Thyroid gland (tissue), 4 donors: ENCODE measurements at regions not wholly inside any gene's neighbourhood (a gene's known extent, or its start where the extent isn't known, plus 50 kb on each side); places are given as distances from the start of the nearest gene placed in this dataset.
A peak's percentile ranks its signal among the peaks of the same experiment; 100 is the strongest.
"Not testable (repeated sequence)": the region's sequence is repeated elsewhere in the genome, so short reads cannot be mapped to it uniquely, and the experiment has no call there.

Experiments
- DNase-seq, 2 donors: peaks; one replicate each; pipeline ENCODE4 v3.0.0-alpha.2; 2019
- H3K27ac ChIP-seq, 3 donors: fragments of 200-600 bp; sonication (generic); 1 replicate in 2 of 3; 2 replicates in 1 of 3; pipeline ENCODE4 v1.5.1; 2016 to 2019; ENCODE audit warnings: mild to moderate bottlenecking in 1 of 3, moderate library complexity in 1 of 3
- H3K27me3 ChIP-seq: fragments of 200-600 bp; sonication (generic); one replicate; pipeline ENCODE4 v1.5.1; 2019
- H3K36me3 ChIP-seq, 2 donors: fragments of 200-600 bp; sonication (generic); one replicate each; pipeline ENCODE4 v1.5.1; 2016 to 2019
- H3K4me1 ChIP-seq, 2 donors: fragments of 200-600 bp; sonication (generic); one replicate each; pipeline ENCODE4 v1.5.1; 2017 to 2019
- H3K4me3 ChIP-seq, 3 donors: fragments of 200-600 bp; sonication (generic); replicated peaks in 1 of 3; 1 replicate in 2 of 3; 2 replicates in 1 of 3; pipeline ENCODE4 v1.5.1; 2016; ENCODE audit warnings: mild to moderate bottlenecking in 1 of 3
- H3K9me3 ChIP-seq: fragments of 200-600 bp; sonication (generic); one replicate; pipeline ENCODE4 v1.5.1; 2017
- POLR2A ChIP-seq, 2 donors: fragments of 450-650 bp; IDR thresholded peaks; one replicate each; pipeline ENCODE4 v1.6.1; 2017; ENCODE audit warnings: antibody characterized with exemption in 2 of 2, mild to moderate bottlenecking in 2 of 2, moderate library complexity in 1 of 2
- WGBS, 2 donors: methylation state at CpG; one replicate each; pipeline ENCODE4 v1.1.5; 2017; 5-methylcytosine and 5-hydroxymethylcytosine counted together
- intact Hi-C: fragments of 100-400 bp; cut with DNase I; formaldehyde crosslinking; loops from one replicate; pipeline ENCODE4 v1.15.1; 2023
- TF ChIP-seq, protein P1 (sequence below), 6 experiments: fragments of 200-600 bp in 3 of 6; fragments of 450-650 bp in 3 of 6; sonication (generic) in 3 of 6; IDR thresholded peaks; one replicate each; pipeline ENCODE4 v1.5.1; 2016 to 2019; ENCODE audit warnings: antibody characterized with exemption in 6 of 6, mild to moderate bottlenecking in 2 of 6, inconsistent platforms in 1 of 6, moderate library complexity in 1 of 6

DNA sequence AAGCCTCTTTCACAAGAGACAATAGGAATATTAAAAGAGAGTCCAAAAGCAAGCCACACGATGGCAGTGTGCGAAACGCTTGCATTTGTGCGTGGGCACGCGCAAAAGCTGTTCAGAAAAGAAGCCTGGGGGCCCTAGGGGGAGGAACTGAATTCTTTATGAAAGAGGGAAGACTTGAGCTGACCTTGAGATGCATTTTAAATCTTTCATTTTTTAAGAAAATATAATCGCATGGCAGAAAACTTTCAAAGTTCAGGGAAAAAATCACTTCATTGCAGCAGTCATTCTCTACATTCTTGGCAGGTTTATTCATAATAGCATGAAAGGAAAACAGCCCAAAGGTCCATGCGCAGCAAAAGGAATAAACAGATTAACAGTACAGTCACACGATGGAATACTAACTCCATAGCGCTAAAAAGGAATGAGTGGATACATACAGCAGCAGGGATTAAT, 206.5 kb upstream of the PRKCQ start:
- no peaks in the 10 kb centered on the region for H3K27me3 ChIP-seq
- no peaks in the 10 kb centered on the region for H3K4me1 ChIP-seq
- H3K36me3 ChIP-seq = no peaks in the 10 kb centered on the region
- DNase-seq = no peak
- H3K9me3 ChIP-seq = no peaks in the 10 kb centered on the region
- intact Hi-C loops = no loop called here
- no peak overlapping the region for H3K27ac ChIP-seq
- TF ChIP-seq, protein P1, sequence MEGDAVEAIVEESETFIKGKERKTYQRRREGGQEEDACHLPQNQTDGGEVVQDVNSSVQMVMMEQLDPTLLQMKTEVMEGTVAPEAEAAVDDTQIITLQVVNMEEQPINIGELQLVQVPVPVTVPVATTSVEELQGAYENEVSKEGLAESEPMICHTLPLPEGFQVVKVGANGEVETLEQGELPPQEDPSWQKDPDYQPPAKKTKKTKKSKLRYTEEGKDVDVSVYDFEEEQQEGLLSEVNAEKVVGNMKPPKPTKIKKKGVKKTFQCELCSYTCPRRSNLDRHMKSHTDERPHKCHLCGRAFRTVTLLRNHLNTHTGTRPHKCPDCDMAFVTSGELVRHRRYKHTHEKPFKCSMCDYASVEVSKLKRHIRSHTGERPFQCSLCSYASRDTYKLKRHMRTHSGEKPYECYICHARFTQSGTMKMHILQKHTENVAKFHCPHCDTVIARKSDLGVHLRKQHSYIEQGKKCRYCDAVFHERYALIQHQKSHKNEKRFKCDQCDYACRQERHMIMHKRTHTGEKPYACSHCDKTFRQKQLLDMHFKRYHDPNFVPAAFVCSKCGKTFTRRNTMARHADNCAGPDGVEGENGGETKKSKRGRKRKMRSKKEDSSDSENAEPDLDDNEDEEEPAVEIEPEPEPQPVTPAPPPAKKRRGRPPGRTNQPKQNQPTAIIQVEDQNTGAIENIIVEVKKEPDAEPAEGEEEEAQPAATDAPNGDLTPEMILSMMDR (IDR thresholded peaks at IDR 0.05) = peak in 1 of 6 experiments; percentile 18
- no peak for TF ChIP-seq POLR2A (IDR thresholded peaks at IDR 0.05)
- WGBS, 2 donors = 49 to 56% methylated on average over 10 of the region's 10 CpGs
- H3K4me3 ChIP-seq = no peak overlapping the region

- H3K36me3 ChIP-seq, H3K9me3 ChIP-seq, intact Hi-C loops, H3K4me1 ChIP-seq, H3K27me3 ChIP-seq, H3K4me3 ChIP-seq, H3K27ac ChIP-seq, DNase-seq: not testable (repeated sequence)
- WGBS, 2 donors = 93 to 94% methylated on average over 8 of the region's 8 CpGs
Measured at GRCh38 chr10:6784429-6784828, 204.4 kb upstream of the PRKCQ start.

GRCh38 chr10:6783471-6783870, 203.4 kb upstream of the PRKCQ start:
- no peak for TF ChIP-seq POLR2A (IDR thresholded peaks at IDR 0.05)
- TF ChIP-seq, protein P1 (IDR thresholded peaks at IDR 0.05) = no peak
- no peaks in the 10 kb centered on the region for H3K9me3 ChIP-seq
- no peaks in the 10 kb centered on the region for H3K4me1 ChIP-seq
- 95 to 98% methylated on average over 1 of the region's 1 CpG for WGBS, 2 donors
- no peak for DNase-seq
- H3K36me3 ChIP-seq = no peaks in the 10 kb centered on the region
- H3K27ac ChIP-seq = no peak overlapping the region
- H3K4me3 ChIP-seq = no peak overlapping the region
- no peaks in the 10 kb centered on the region for H3K27me3 ChIP-seq
- intact Hi-C loops = no loop called here

- no peak for TF ChIP-seq POLR2A (IDR thresholded peaks at IDR 0.05)
- TF ChIP-seq, protein P1 (IDR thresholded peaks at IDR 0.05) = no peak
- WGBS, 2 donors = 66 to 70% methylated on average over 2 of the region's 2 CpGs
- intact Hi-C loops = no loop called here
- no peaks in the 10 kb centered on the region for H3K36me3 ChIP-seq
- no peak overlapping the region for H3K4me3 ChIP-seq
- no peak for DNase-seq
- no peaks in the 10 kb centered on the region for H3K9me3 ChIP-seq
- H3K27me3 ChIP-seq = no peaks in the 10 kb centered on the region
- H3K27ac ChIP-seq = no peak overlapping the region
- no peaks in the 10 kb centered on the region for H3K4me1 ChIP-seq
Measured at GRCh38 chr10:6782378-6782777, 202.3 kb upstream of the PRKCQ start.

DNA sequence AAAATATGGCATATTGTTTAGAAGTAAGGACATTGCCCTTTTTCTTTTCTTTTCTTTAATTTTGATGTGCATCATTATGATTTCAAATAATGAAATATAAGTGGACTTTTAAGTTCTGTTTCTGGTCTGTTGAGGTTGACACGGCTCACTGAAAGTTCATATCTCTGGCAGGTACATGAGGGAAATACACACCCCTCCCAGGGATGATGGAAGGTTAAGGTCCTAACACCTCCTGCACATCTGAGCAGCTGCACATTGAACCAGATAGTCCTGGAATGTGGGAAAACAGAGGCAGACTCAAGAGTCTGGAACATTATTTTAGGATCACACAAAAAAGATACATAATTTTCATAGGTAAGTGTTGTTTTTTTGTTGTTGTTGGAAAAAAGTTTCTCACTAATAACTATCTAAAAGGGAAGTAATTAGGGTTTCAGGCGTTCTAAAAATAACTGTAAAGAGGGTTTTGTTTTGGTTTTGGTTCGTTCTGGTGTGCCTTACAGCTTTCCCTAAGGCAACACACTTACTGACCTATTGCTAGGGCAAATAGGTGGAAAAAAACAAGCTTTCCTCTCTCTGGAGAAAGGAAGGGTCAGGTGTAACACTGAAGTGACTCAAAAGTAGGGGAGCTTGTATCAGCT, 201.2 kb upstream of the PRKCQ start:
- no peaks in the 10 kb centered on the region for H3K27me3 ChIP-seq
- no peaks in the 10 kb centered on the region for H3K4me1 ChIP-seq
- no peak for DNase-seq
- 45 to 51% methylated on average over 3 of the region's 3 CpGs for WGBS, 2 donors
- H3K36me3 ChIP-seq = no peaks in the 10 kb centered on the region
- H3K9me3 ChIP-seq = no peaks in the 10 kb centered on the region
- H3K27ac ChIP-seq = no peak overlapping the region
- TF ChIP-seq, protein P1 (IDR thresholded peaks at IDR 0.05) = no peak
- TF ChIP-seq POLR2A (IDR thresholded peaks at IDR 0.05) = no peak
- no peak overlapping the region for H3K4me3 ChIP-seq
- intact Hi-C loops = no loop called here
